ENCODE measurements at regions not wholly inside any gene's neighbourhood (a gene's known extent, or its start where the extent isn't known, plus 50 kb on each side); places are given as distances from the start of the nearest gene placed in this dataset.

GRCh38 chr18:41410006-41410405, 545.0 kb upstream of the PIK3C3 start:
- no peaks in the 10 kb centered on the region for H3K27me3 ChIP-seq (ENCODE audit: control insufficient read depth, low read length)
- no peak overlapping the region for H3K4me3 ChIP-seq (ENCODE audit: low read length)
- H3K36me3 ChIP-seq (ENCODE audit: control insufficient read depth, low read length): no peaks in the 10 kb centered on the region
- no peaks in the 10 kb centered on the region for H3K79me2 ChIP-seq (ENCODE audit: control insufficient read depth, low read length)
- TF ChIP-seq EZH2phosphoT487 (IDR thresholded peaks at IDR 0.05; ENCODE audit: borderline replicate concordance, low read length) (no peak), CTCF (IDR thresholded peaks at IDR 0.05; ENCODE audit: low read depth, low read length, poor library complexity, severe bottlenecking) (no peak)
- H4K20me1 ChIP-seq (ENCODE audit: control insufficient read depth, insufficient read depth, low read depth, low read length): no peaks in the 10 kb centered on the region
- peaks cover 3% of the 10 kb centered on the region; the same call in 1 of the 2 replicates for H3K9me3 ChIP-seq (ENCODE audit: control insufficient read depth, insufficient read depth, low read length)
- H3K27ac ChIP-seq (ENCODE audit: low read depth, low read length): no peak overlapping the region
- H3F3A ChIP-seq (ENCODE audit: control insufficient read depth, insufficient read depth): no peaks in the 10 kb centered on the region
- H3K4me2 ChIP-seq (ENCODE audit: low read length): no peak overlapping the region
- H3K9me2 ChIP-seq (replicated peaks; ENCODE audit: control insufficient read depth, low read length): no peaks in the 10 kb centered on the region
- H3K4me1 ChIP-seq (ENCODE audit: control insufficient read depth, low read length): no peaks in the 10 kb centered on the region

DNA sequence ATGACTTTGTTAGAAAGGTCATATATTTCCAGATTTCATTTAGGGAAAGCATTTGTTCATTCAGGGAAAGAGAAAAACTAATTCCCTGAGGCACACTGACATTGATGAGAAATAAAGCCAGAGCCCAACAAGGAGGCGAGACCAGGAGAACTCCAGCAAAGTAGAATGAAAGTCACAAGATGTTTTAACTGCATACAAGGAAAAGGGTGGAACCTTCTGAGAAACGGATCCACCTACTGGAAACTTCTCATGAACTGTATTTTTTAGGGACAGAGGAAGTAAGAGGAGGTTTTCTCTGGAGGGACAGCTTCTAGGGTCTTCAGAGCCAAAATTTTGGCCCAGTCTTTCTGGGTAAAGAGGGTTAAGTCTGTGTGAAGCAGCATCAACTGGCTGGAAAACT, 548.2 kb upstream of the PIK3C3 start:
- TF ChIP-seq CTCF (IDR thresholded peaks at IDR 0.05; ENCODE audit: low read depth, low read length, poor library complexity, severe bottlenecking) (no peak), EZH2phosphoT487 (IDR thresholded peaks at IDR 0.05; ENCODE audit: borderline replicate concordance, low read length) (no peak)
- no peaks in the 10 kb centered on the region for H3F3A ChIP-seq (ENCODE audit: control insufficient read depth, insufficient read depth)
- H3K9me2 ChIP-seq (replicated peaks; ENCODE audit: control insufficient read depth, low read length): no peaks in the 10 kb centered on the region
- H3K4me2 ChIP-seq (ENCODE audit: low read length): no peak overlapping the region
- H3K27me3 ChIP-seq (ENCODE audit: control insufficient read depth, low read length): no peaks in the 10 kb centered on the region
- H4K20me1 ChIP-seq (ENCODE audit: control insufficient read depth, insufficient read depth, low read depth, low read length): no peaks in the 10 kb centered on the region
- no peaks in the 10 kb centered on the region for H3K9me3 ChIP-seq (ENCODE audit: control insufficient read depth, insufficient read depth, low read length)
- H3K36me3 ChIP-seq (ENCODE audit: control insufficient read depth, low read length): no peaks in the 10 kb centered on the region
- H3K27ac ChIP-seq (ENCODE audit: low read depth, low read length): no peak overlapping the region
- H3K79me2 ChIP-seq (ENCODE audit: control insufficient read depth, low read length): no peaks in the 10 kb centered on the region
- H3K4me3 ChIP-seq (ENCODE audit: low read length): no peak overlapping the region
- no peaks in the 10 kb centered on the region for H3K4me1 ChIP-seq (ENCODE audit: control insufficient read depth, low read length)

GRCh38 chr18:41396861-41397260, 558.2 kb upstream of the PIK3C3 start:
- Histone ChIP-seq H3K9me2 (replicated peaks; ENCODE audit: control insufficient read depth, low read length) (no peaks in the 10 kb centered on the region), H3K27me3 (ENCODE audit: control insufficient read depth, low read length) (no peaks in the 10 kb centered on the region), H3F3A (ENCODE audit: control insufficient read depth, insufficient read depth) (no peaks in the 10 kb centered on the region), H3K9me3 (ENCODE audit: control insufficient read depth, insufficient read depth, low read length) (no peaks in the 10 kb centered on the region), H3K4me2 (ENCODE audit: low read length) (no peak overlapping the region), H3K4me1 (ENCODE audit: control insufficient read depth, low read length) (no peaks in the 10 kb centered on the region), H3K27ac (ENCODE audit: low read depth, low read length) (no peak overlapping the region), H3K4me3 (ENCODE audit: low read length) (no peak overlapping the region), H3K36me3 (ENCODE audit: control insufficient read depth, low read length) (no peaks in the 10 kb centered on the region), H4K20me1 (ENCODE audit: control insufficient read depth, insufficient read depth, low read depth, low read length) (no peaks in the 10 kb centered on the region), H3K79me2 (ENCODE audit: control insufficient read depth, low read length) (no peaks in the 10 kb centered on the region)
- no peak for TF ChIP-seq EZH2phosphoT487 (IDR thresholded peaks at IDR 0.05; ENCODE audit: borderline replicate concordance, low read length)
- no peak for TF ChIP-seq CTCF (IDR thresholded peaks at IDR 0.05; ENCODE audit: low read depth, low read length, poor library complexity, severe bottlenecking)

DNA sequence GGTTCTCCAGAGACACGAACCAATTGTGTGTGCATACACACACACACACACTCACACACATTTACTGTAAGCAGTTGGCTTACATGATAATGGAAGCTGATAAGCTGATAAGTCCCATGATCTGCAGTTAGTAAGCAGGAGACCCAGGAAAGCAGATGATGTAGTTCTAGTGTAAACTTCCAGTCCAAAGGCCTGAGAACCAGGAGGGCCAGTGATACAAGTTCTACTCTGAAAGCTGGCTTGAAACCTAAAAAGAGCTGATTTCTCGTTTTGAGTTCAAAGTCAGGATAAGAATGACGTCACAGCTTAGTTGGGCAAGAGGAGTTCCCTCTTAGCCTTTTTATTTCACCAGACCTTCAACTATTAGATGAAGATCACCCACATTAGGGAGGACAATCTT, 558.8 kb upstream of the PIK3C3 start:
- no peaks in the 10 kb centered on the region for H3K9me2 ChIP-seq (replicated peaks; ENCODE audit: control insufficient read depth, low read length)
- H3K27ac ChIP-seq (ENCODE audit: low read depth, low read length): no peak overlapping the region
- H3K4me3 ChIP-seq (ENCODE audit: low read length): no peak overlapping the region
- no peaks in the 10 kb centered on the region for H4K20me1 ChIP-seq (ENCODE audit: control insufficient read depth, insufficient read depth, low read depth, low read length)
- H3K79me2 ChIP-seq (ENCODE audit: control insufficient read depth, low read length): no peaks in the 10 kb centered on the region
- H3F3A ChIP-seq (ENCODE audit: control insufficient read depth, insufficient read depth): no peaks in the 10 kb centered on the region
- TF ChIP-seq EZH2phosphoT487 (IDR thresholded peaks at IDR 0.05; ENCODE audit: borderline replicate concordance, low read length) (no peak), CTCF (IDR thresholded peaks at IDR 0.05; ENCODE audit: low read depth, low read length, poor library complexity, severe bottlenecking) (no peak)
- H3K27me3 ChIP-seq (ENCODE audit: control insufficient read depth, low read length): no peaks in the 10 kb centered on the region; the same call in 1 of the 2 replicates
- no peaks in the 10 kb centered on the region for H3K9me3 ChIP-seq (ENCODE audit: control insufficient read depth, insufficient read depth, low read length)
- no peaks in the 10 kb centered on the region for H3K36me3 ChIP-seq (ENCODE audit: control insufficient read depth, low read length)
- H3K4me2 ChIP-seq (ENCODE audit: low read length): no peak overlapping the region
- no peaks in the 10 kb centered on the region for H3K4me1 ChIP-seq (ENCODE audit: control insufficient read depth, low read length)

Measured in DOHH2 (cell line).